ENCODE measurements at regions not wholly inside any gene's neighbourhood (a gene's known extent, or its start where the extent isn't known, plus 50 kb on each side); places are given as distances from the start of the nearest gene placed in this dataset.

DNA sequence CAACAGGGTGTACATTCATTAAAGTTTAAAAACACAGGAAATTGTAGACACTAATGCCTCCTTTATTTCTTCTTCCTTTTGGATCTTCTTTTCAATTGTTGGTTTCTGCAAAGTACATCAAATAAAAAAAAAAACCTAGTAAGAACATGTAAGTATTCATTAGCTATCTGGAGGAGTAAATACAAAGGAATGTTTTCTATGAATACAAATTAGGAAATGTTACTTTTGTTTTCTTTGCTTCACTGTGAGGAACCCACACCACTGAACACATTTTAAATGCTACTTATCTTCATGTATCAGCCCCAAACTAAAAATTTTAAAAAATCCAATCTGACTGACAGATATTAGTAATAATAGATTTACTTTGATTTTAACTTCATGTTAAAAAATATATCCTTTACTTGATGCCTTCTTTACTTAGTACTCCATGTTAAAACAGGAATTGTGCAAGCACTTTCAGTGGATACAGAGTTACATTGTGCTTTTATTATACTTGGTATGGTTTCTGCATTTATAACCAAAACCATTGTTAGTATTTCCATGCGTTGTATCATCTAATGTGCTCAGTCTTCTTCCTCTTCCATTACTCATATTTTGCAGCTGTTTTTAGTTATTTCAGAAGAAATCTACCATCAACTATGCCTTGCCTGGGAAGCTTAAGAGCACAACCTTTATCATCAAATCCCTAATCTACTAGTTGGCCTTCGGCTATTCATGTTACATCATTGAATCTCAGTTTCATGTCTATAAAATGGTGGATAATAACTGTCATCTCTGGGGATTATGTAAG lies 236.9 kb upstream of the DPYD start:
- H3K9ac ChIP-seq (ENCODE audit: low read length): no peak overlapping the region
- H3K4me3 ChIP-seq (ENCODE audit: low read length): no peak overlapping the region
- no peaks in the 10 kb centered on the region for H3K27me3 ChIP-seq (ENCODE audit: control insufficient read depth, insufficient read depth, low read length)
- no peaks in the 10 kb centered on the region for H3K9me3 ChIP-seq (ENCODE audit: control insufficient read depth, low read depth, low read length)
- no peaks in the 10 kb centered on the region for H3K36me3 ChIP-seq (ENCODE audit: control insufficient read depth, low read depth, low read length)
- no peaks in the 10 kb centered on the region for H3K4me1 ChIP-seq (ENCODE audit: control insufficient read depth, low read depth, low read length)
- no peak overlapping the region for H3K27ac ChIP-seq (ENCODE audit: low read length)

GRCh38 chr1:98147280-98147679 lies 226.4 kb upstream of the DPYD start:
- H3K4me3 ChIP-seq (ENCODE audit: low read length): no peak overlapping the region
- no peaks in the 10 kb centered on the region for H3K27me3 ChIP-seq (ENCODE audit: control insufficient read depth, insufficient read depth, low read length)
- no peak overlapping the region for H3K27ac ChIP-seq (ENCODE audit: low read length)
- no peak overlapping the region for H3K9ac ChIP-seq (ENCODE audit: low read length)
- no peaks in the 10 kb centered on the region for H3K9me3 ChIP-seq (ENCODE audit: control insufficient read depth, low read depth, low read length)
- no peaks in the 10 kb centered on the region for H3K36me3 ChIP-seq (ENCODE audit: control insufficient read depth, low read depth, low read length)
- H3K4me1 ChIP-seq (ENCODE audit: control insufficient read depth, low read depth, low read length): no peaks in the 10 kb centered on the region

DNA sequence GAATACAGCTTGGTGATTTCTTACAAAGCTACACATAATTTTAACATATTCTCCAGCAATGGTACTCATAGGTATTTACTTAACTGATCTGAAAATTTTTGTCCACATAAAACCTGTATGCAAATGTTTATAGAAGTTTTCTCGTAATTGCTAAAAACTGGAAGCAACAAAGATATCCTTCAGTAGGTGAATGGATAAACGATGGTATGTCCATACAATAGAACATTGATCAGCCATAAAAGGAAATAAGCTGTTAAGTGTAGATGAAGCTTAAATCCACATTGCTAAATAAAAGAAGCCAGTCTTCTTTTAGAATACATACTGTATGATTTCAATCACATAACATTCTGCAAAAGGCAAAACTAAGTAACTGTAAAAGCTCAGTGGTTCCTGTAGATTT lies 224.8 kb upstream of the DPYD start:
- Histone ChIP-seq H3K36me3 (ENCODE audit: control insufficient read depth, low read depth, low read length) (no peaks in the 10 kb centered on the region), H3K9ac (ENCODE audit: low read length) (no peak overlapping the region), H3K27ac (ENCODE audit: low read length) (no peak overlapping the region), H3K27me3 (ENCODE audit: control insufficient read depth, insufficient read depth, low read length) (no peaks in the 10 kb centered on the region), H3K4me3 (ENCODE audit: low read length) (no peak overlapping the region), H3K9me3 (ENCODE audit: control insufficient read depth, low read depth, low read length) (no peaks in the 10 kb centered on the region), H3K4me1 (ENCODE audit: control insufficient read depth, low read depth, low read length) (no peaks in the 10 kb centered on the region)

- H3K9me3 ChIP-seq (ENCODE audit: control insufficient read depth, low read depth, low read length): no peaks in the 10 kb centered on the region
- H3K27ac ChIP-seq (ENCODE audit: low read length): no peak overlapping the region
- no peak overlapping the region for H3K4me3 ChIP-seq (ENCODE audit: low read length)
- no peaks in the 10 kb centered on the region for H3K36me3 ChIP-seq (ENCODE audit: control insufficient read depth, low read depth, low read length)
- H3K9ac ChIP-seq (ENCODE audit: low read length): no peak overlapping the region
- H3K27me3 ChIP-seq (ENCODE audit: control insufficient read depth, insufficient read depth, low read length): no peaks in the 10 kb centered on the region
- no peaks in the 10 kb centered on the region for H3K4me1 ChIP-seq (ENCODE audit: control insufficient read depth, low read depth, low read length)
These were observed 222.6 kb upstream of the DPYD start for GRCh38 chr1:98143403-98143802.

DNA sequence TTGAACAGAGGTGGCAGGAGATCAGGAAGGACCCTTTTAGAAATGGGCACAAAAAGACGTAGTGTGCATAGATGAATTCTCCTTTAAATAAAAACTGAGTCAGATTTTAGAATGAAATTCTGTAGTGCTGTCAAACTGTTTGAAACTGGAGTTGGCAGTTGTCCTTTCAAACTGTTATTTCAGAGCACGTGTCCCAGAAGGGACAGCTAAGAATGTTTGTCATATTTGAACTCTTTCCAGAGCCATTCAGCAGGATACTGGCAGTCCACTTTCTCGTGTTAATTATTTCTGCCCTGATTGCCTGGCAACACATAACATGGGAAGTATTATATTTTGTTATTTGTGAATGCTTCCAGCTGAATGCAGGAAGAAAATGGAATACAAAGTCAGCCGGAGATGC lies 212.3 kb upstream of the DPYD start:
- Histone ChIP-seq H3K9me3 (ENCODE audit: control insufficient read depth, low read depth, low read length) (no peaks in the 10 kb centered on the region), H3K4me3 (ENCODE audit: low read length) (no peak overlapping the region), H3K9ac (ENCODE audit: low read length) (no peak overlapping the region)

GRCh38 chr1:98130408-98130807 lies 209.6 kb upstream of the DPYD start:
- no peaks in the 10 kb centered on the region for H3K4me1 ChIP-seq (ENCODE audit: control insufficient read depth, low read depth, low read length)
- H3K36me3 ChIP-seq (ENCODE audit: control insufficient read depth, low read depth, low read length): no peaks in the 10 kb centered on the region
- H3K27me3 ChIP-seq (ENCODE audit: control insufficient read depth, insufficient read depth, low read length): no peaks in the 10 kb centered on the region
- no peak overlapping the region for H3K4me3 ChIP-seq (ENCODE audit: low read length)
- H3K9me3 ChIP-seq (ENCODE audit: control insufficient read depth, low read depth, low read length): no peaks in the 10 kb centered on the region
- no peak overlapping the region for H3K9ac ChIP-seq (ENCODE audit: low read length)
- H3K27ac ChIP-seq (ENCODE audit: low read length): no peak overlapping the region

More for the DNA sequence above, 212.3 kb upstream of the DPYD start:
- no peaks in the 10 kb centered on the region for H3K36me3 ChIP-seq (ENCODE audit: control insufficient read depth, low read depth, low read length)
- H3K27ac ChIP-seq (ENCODE audit: low read length): no peak overlapping the region
- H3K27me3 ChIP-seq (ENCODE audit: control insufficient read depth, insufficient read depth, low read length): no peaks in the 10 kb centered on the region
- no peaks in the 10 kb centered on the region for H3K4me1 ChIP-seq (ENCODE audit: control insufficient read depth, low read depth, low read length)

GRCh38 chr1:98129491-98129890 lies 208.7 kb upstream of the DPYD start:
- Histone ChIP-seq H3K27me3 (ENCODE audit: control insufficient read depth, insufficient read depth, low read length) (no peaks in the 10 kb centered on the region), H3K4me3 (ENCODE audit: low read length) (no peak overlapping the region), H3K4me1 (ENCODE audit: control insufficient read depth, low read depth, low read length) (no peaks in the 10 kb centered on the region), H3K27ac (ENCODE audit: low read length) (no peak overlapping the region), H3K36me3 (ENCODE audit: control insufficient read depth, low read depth, low read length) (no peaks in the 10 kb centered on the region), H3K9ac (ENCODE audit: low read length) (no peak overlapping the region), H3K9me3 (ENCODE audit: control insufficient read depth, low read depth, low read length) (no peaks in the 10 kb centered on the region)

GRCh38 chr1:98126740-98127139 lies 205.9 kb upstream of the DPYD start:
- no peaks in the 10 kb centered on the region for H3K27me3 ChIP-seq (ENCODE audit: control insufficient read depth, insufficient read depth, low read length)
- H3K9ac ChIP-seq (ENCODE audit: low read length): no peak overlapping the region

DNA sequence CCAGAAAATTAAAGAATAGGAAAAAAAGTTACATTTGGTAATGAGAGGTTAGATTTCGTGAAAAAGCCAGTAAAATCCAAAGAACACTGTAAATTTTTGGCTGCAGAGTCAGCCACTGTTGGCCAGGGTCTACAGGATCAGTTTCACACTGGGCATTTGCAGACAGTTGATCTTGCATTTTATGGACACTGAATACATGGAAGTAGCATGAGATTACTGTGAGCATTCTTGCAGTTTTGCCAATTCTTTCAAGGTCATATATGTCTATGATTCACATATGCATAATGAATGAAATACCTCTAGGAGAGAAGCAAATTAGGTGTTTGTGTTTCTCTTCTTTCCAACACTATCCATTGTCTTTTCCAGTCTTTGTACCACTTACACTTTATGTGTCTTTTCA lies 200.8 kb upstream of the DPYD start:
- no peaks in the 10 kb centered on the region for H3K4me1 ChIP-seq (ENCODE audit: control insufficient read depth, low read depth, low read length)
- no peak overlapping the region for H3K27ac ChIP-seq (ENCODE audit: low read length)
- H3K9ac ChIP-seq (ENCODE audit: low read length): no peak overlapping the region
- no peaks in the 10 kb centered on the region for H3K36me3 ChIP-seq (ENCODE audit: control insufficient read depth, low read depth, low read length)
- no peaks in the 10 kb centered on the region for H3K9me3 ChIP-seq (ENCODE audit: control insufficient read depth, low read depth, low read length)
- H3K4me3 ChIP-seq (ENCODE audit: low read length): no peak overlapping the region
- no peaks in the 10 kb centered on the region for H3K27me3 ChIP-seq (ENCODE audit: control insufficient read depth, insufficient read depth, low read length)

More at GRCh38 chr1:98126740-98127139, 205.9 kb upstream of the DPYD start:
- no peaks in the 10 kb centered on the region for H3K4me1 ChIP-seq (ENCODE audit: control insufficient read depth, low read depth, low read length)
- no peaks in the 10 kb centered on the region for H3K36me3 ChIP-seq (ENCODE audit: control insufficient read depth, low read depth, low read length)
- H3K9me3 ChIP-seq (ENCODE audit: control insufficient read depth, low read depth, low read length): no peaks in the 10 kb centered on the region
- no peak overlapping the region for H3K4me3 ChIP-seq (ENCODE audit: low read length)
- H3K27ac ChIP-seq (ENCODE audit: low read length): no peak overlapping the region

GRCh38 chr1:98119796-98120195 lies 199.0 kb upstream of the DPYD start:
- no peaks in the 10 kb centered on the region for H3K4me1 ChIP-seq (ENCODE audit: control insufficient read depth, low read depth, low read length)
- H3K9ac ChIP-seq (ENCODE audit: low read length): no peak overlapping the region
- H3K27ac ChIP-seq (ENCODE audit: low read length): no peak overlapping the region
- no peak overlapping the region for H3K4me3 ChIP-seq (ENCODE audit: low read length)
- no peaks in the 10 kb centered on the region for H3K9me3 ChIP-seq (ENCODE audit: control insufficient read depth, low read depth, low read length)
- no peaks in the 10 kb centered on the region for H3K27me3 ChIP-seq (ENCODE audit: control insufficient read depth, insufficient read depth, low read length)
- no peaks in the 10 kb centered on the region for H3K36me3 ChIP-seq (ENCODE audit: control insufficient read depth, low read depth, low read length)

DNA sequence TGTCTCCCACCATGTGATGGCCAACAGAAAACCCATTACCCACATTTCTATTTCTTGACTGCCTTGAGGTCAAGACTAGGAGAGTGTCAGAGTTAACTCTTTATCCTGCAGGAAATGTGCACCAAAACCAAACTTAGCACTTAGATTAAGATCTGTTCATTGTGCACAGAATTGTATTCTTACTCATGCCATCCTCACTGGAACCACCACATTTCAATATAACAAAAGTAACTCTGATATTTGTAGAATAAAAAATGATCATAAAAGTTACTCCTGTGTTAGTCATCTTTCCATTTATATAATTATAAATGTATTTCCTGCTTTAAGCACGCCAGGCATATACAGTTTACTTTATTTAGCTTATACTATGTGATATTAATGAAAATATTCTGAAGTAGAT lies 193.0 kb upstream of the DPYD start:
- H3K36me3 ChIP-seq (ENCODE audit: control insufficient read depth, low read depth, low read length): no peaks in the 10 kb centered on the region
- no peaks in the 10 kb centered on the region for H3K27me3 ChIP-seq (ENCODE audit: control insufficient read depth, insufficient read depth, low read length)
- no peaks in the 10 kb centered on the region for H3K9me3 ChIP-seq (ENCODE audit: control insufficient read depth, low read depth, low read length)
- H3K4me1 ChIP-seq (ENCODE audit: control insufficient read depth, low read depth, low read length): no peaks in the 10 kb centered on the region
- H3K9ac ChIP-seq (ENCODE audit: low read length): no peak overlapping the region
- no peak overlapping the region for H3K27ac ChIP-seq (ENCODE audit: low read length)
- no peak overlapping the region for H3K4me3 ChIP-seq (ENCODE audit: low read length)

GRCh38 chr1:98112626-98113025 lies 191.8 kb upstream of the DPYD start:
- no peak overlapping the region for H3K27ac ChIP-seq (ENCODE audit: low read length)
- H3K36me3 ChIP-seq (ENCODE audit: control insufficient read depth, low read depth, low read length): no peaks in the 10 kb centered on the region
- H3K4me1 ChIP-seq (ENCODE audit: control insufficient read depth, low read depth, low read length): no peaks in the 10 kb centered on the region
- no peak overlapping the region for H3K4me3 ChIP-seq (ENCODE audit: low read length)
- H3K9ac ChIP-seq (ENCODE audit: low read length): no peak overlapping the region
- peaks cover 1% of the 10 kb centered on the region for H3K9me3 ChIP-seq (ENCODE audit: control insufficient read depth, low read depth, low read length)
- H3K27me3 ChIP-seq (ENCODE audit: control insufficient read depth, insufficient read depth, low read length): no peaks in the 10 kb centered on the region
